Panc1 (cell line): ENCODE measurements at regions not wholly inside any gene's neighbourhood (a gene's known extent, or its start where the extent isn't known, plus 50 kb on each side); places are given as distances from the start of the nearest gene placed in this dataset.

ENCODE experiments used
- ATAC-seq: fragments of 200-7000 bp; cut with Tn5 transposase; 2 replicates; pipeline ENCODE4 v1.9.1; 2020; ENCODE audit warnings: mild to moderate bottlenecking, moderate library complexity
- BruUV-seq: library from RNA; stranded (reverse); fragments of 400-500 nt; replicated peaks from 2 replicates; lab custom pipeline; 2021; lab: Mats Ljungman, UMichigan
- CTCF ChIA-PET: fragments of 300-600 bp; sonication (Branson Sonifier 250); formaldehyde crosslinking; loops from one replicate; lab custom pipeline; 2022; ENCODE audit warnings: antibody characterized with exemption; lab: Charles Lee
- POLR2A ChIA-PET: fragments of 300-600 bp; sonication (Branson Sonifier 250); formaldehyde crosslinking; loops from one replicate; lab custom pipeline; 2022; ENCODE audit warnings: antibody characterized with exemption; lab: Charles Lee
- DNase-seq: peaks from one replicate; pipeline ENCODE4 v3.0.0-alpha.2; 2010; ENCODE audit warnings: low read depth, low spot score
- H3K27ac ChIP-seq: 2 replicates; pipeline ENCODE4 v1.5.1; 2011; ENCODE audit warnings: mild to moderate bottlenecking, low read length, inconsistent platforms
- H3K27me3 ChIP-seq: fragments of 200-500 bp; sonication (Bioruptor generic); 2 replicates; pipeline ENCODE4 v1.6.0; 2014; ENCODE audit warnings: low read length, inconsistent platforms; ENCODE audit not compliant: control insufficient read depth, insufficient read depth
- H3K36me3 ChIP-seq: fragments of 200-500 bp; sonication (Bioruptor generic); 2 replicates; pipeline ENCODE4 v1.5.1; 2014; ENCODE audit warnings: inconsistent platforms, mild to moderate bottlenecking, low read length, moderate library complexity; ENCODE audit not compliant: control insufficient read depth, insufficient read depth
- H3K4me1 ChIP-seq: 2 replicates; pipeline ENCODE4 v1.5.1; 2011; ENCODE audit warnings: inconsistent platforms, mild to moderate bottlenecking, low read length, moderate library complexity; ENCODE audit not compliant: control insufficient read depth, insufficient read depth
- H3K4me3 ChIP-seq, 2 experiments: 2 replicates each; pipeline ENCODE4 v1.5.1; 2011 to 2012; ENCODE audit warnings: low read depth in 2 of 2, low read length in 2 of 2, mild to moderate bottlenecking in 2 of 2, inconsistent platforms in 1 of 2, moderate library complexity in 1 of 2
- H3K9me3 ChIP-seq: fragments of 200-500 bp; sonication (Bioruptor generic); 2 replicates; pipeline ENCODE4 v1.5.1; 2014; ENCODE audit warnings: low read depth, mild to moderate bottlenecking, inconsistent platforms, low read length, moderate library complexity; ENCODE audit not compliant: control insufficient read depth, insufficient read depth
- CTCF ChIP-seq: fragments of 450-650 bp; IDR thresholded peaks from 2 replicates; pipeline ENCODE4 v1.5.1; 2017; ENCODE audit warnings: mild to moderate bottlenecking
- POLR2AphosphoS5 ChIP-seq: IDR thresholded peaks from 2 replicates; pipeline ENCODE4 v1.6.1; 2012; ENCODE audit warnings: mild to moderate bottlenecking, low read depth, low read length, moderate library complexity
- REST ChIP-seq, 2 experiments: IDR thresholded peaks; 2 replicates each; pipeline ENCODE4 v1.6.1; 2011 to 2012; ENCODE audit warnings: low read depth in 2 of 2, control low read depth in 1 of 2, low read length in 1 of 2, mild to moderate bottlenecking in 1 of 2, moderate library complexity in 1 of 2; ENCODE audit not compliant: insufficient read depth in 1 of 2
- SIN3A ChIP-seq: IDR thresholded peaks from 2 replicates; pipeline ENCODE4 v1.6.1; 2012; ENCODE audit warnings: low read depth, mild to moderate bottlenecking, low read length, moderate library complexity, borderline replicate concordance; ENCODE audit not compliant: insufficient read depth
- TCF7L2 ChIP-seq: IDR thresholded peaks from 2 replicates; pipeline ENCODE4 v1.6.1; 2011; ENCODE audit warnings: mild to moderate bottlenecking, low read depth, low read length, inconsistent platforms
- in situ Hi-C: cut with HindIII; loops from 2 replicates; pipeline ENCODE4 v1.10.0; 2016; ENCODE audit warnings: low sequenced_read_pairs, low pct_unique_long_range_greater_than_20kb
- intact Hi-C: fragments of 100-400 bp; cut with micrococcal nuclease; formaldehyde crosslinking; loops from one replicate; pipeline ENCODE4 v1.10.0; 2022; ENCODE audit not compliant: unreplicated experiment

GRCh38 chr18:65477455-65477854, 273.4 kb upstream of the CDH7 start:
- intact Hi-C loops (no loop called here), in situ Hi-C loops (no loop called here)
- Histone ChIP-seq H3K4me1 (no peaks in the 10 kb centered on the region), H3K36me3 (no peaks in the 10 kb centered on the region), H3K4me3 (no peak overlapping the region), H3K27me3 (no peaks in the 10 kb centered on the region), H3K27ac (no peak overlapping the region), H3K9me3 (no peaks in the 10 kb centered on the region)
- POLR2A ChIA-PET: no interaction called here
- CTCF ChIA-PET: no interaction called here
- BruUV-seq: no TSS peak
- TF ChIP-seq SIN3A (no peak), TCF7L2 (no peak), REST (IDR thresholded peaks at IDR 0.05; ENCODE audit: insufficient read depth in 1 of 2, low read depth in 2 of 2, low read length in 1 of 2) (no peak), CTCF (no peak), POLR2AphosphoS5 (no peak)
- DNase-seq (no peak), ATAC-seq (no peak)

- BruUV-seq: no TSS peak
- POLR2A ChIA-PET: no interaction called here
- ATAC-seq (no peak), DNase-seq (no peak)
- Histone ChIP-seq H3K27ac (no peak overlapping the region), H3K4me3 (no peak overlapping the region), H3K36me3 (no peaks in the 10 kb centered on the region), H3K4me1 (no peaks in the 10 kb centered on the region), H3K9me3 (no peaks in the 10 kb centered on the region), H3K27me3 (no peaks in the 10 kb centered on the region)
- in situ Hi-C loops: no loop called here
- TF ChIP-seq REST (IDR thresholded peaks at IDR 0.05; ENCODE audit: insufficient read depth in 1 of 2, low read depth in 2 of 2, low read length in 1 of 2) (no peak), TCF7L2 (no peak), CTCF (no peak), POLR2AphosphoS5 (no peak), SIN3A (no peak)
- CTCF ChIA-PET: no interaction called here
- intact Hi-C loops: no loop called here
These were observed 281.9 kb upstream of the CDH7 start for GRCh38 chr18:65468881-65469280.
